ENCODE measurements at regions not wholly inside any gene's neighbourhood (a gene's known extent, or its start where the extent isn't known, plus 50 kb on each side); places are given as distances from the start of the nearest gene placed in this dataset.

DNA sequence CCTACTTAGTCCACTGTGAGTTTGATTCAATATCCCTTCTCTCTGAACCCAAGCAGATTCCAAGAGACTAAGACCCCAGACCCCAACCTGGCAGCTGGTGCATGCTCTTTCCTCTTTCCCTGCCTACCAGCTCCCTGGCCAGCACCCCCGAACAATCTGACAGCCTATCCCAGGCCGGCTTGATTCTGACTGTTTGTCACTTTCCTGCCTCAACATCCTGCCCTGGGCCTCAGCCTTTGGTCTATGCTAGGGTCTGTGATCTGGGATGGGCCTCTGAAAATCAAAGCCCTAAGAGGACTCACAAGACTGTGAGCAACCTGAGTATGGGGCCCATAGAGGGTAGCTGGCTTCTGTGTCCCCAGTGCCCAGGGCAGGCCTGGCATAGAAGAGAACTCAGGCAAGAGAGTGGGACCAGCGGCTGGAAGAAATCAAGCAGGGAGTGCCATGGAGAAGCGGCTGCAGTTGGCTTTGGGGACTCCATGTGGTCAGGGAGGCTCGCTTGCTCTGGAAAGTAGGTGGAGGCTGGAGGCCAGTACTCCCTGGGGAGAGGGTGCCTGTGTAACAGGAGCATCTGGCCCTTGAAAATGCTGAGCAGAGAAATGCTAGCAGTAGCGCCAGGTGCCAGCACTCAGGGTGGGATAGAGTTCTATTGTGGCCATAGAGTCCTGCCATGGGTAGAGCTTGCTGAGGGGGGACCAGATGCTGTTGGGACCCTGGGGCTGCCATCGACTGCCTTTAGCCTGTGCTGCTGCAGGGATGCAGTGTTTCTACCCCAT is 343.9 kb downstream of the DYSF start:
- TF ChIP-seq CTCF (IDR thresholded peaks at IDR 0.05) (no peak), ZFX (IDR thresholded peaks at IDR 0.05; ENCODE audit: borderline replicate concordance) (no peak)
